GM12878 (cell line): ENCODE measurements at regions not wholly inside any gene's neighbourhood (a gene's known extent, or its start where the extent isn't known, plus 50 kb on each side); places are given as distances from the start of the nearest gene placed in this dataset.

Experiments used
- CTCF ChIP-seq, 3 experiments: IDR thresholded peaks in 2 of 3; conservative IDR thresholded peaks in 1 of 3; 2 replicates each; pipeline ENCODE4 v1.5.1; 2011; ENCODE audit warnings: low read depth in 3 of 3, low read length in 3 of 3, mild to moderate bottlenecking in 3 of 3, control low read depth in 2 of 3, moderate library complexity in 2 of 3, inconsistent platforms in 1 of 3, mixed read lengths in 1 of 3; ENCODE audit not compliant: control insufficient read depth in 2 of 3, insufficient read depth in 1 of 3; ENCODE audit errors: extremely low read depth in 1 of 3
- E4F1 ChIP-seq: fragments of 450-650 bp; IDR thresholded peaks from 2 replicates; pipeline ENCODE4 v1.6.1; 2018; ENCODE audit warnings: borderline replicate concordance, mild to moderate bottlenecking; ENCODE audit not compliant: partially characterized antibody
- EP300 ChIP-seq, 2 experiments: fragments of 150-350 bp in 1 of 2; IDR thresholded peaks; 2 replicates each; pipeline ENCODE4 v1.6.1; 2011 to 2012; ENCODE audit warnings: low read depth in 2 of 2, low read length in 2 of 2, borderline replicate concordance in 1 of 2, improper control_type of control experiment in 1 of 2, inconsistent platforms in 1 of 2; ENCODE audit not compliant: control insufficient read depth in 1 of 2
- NKRF ChIP-seq: fragments of 450-650 bp; conservative IDR thresholded peaks from 2 replicates; pipeline ENCODE4 v1.6.1; 2017; ENCODE audit warnings: mild to moderate bottlenecking, moderate library complexity
- POLR2AphosphoS2 ChIP-seq: IDR thresholded peaks from 2 replicates; pipeline ENCODE4 v1.6.1; 2011; ENCODE audit warnings: low read depth, mild to moderate bottlenecking, low read length, improper control_type of control experiment, moderate library complexity
- POLR2AphosphoS5 ChIP-seq: IDR thresholded peaks from 2 replicates; pipeline ENCODE4 v1.6.1; 2011; ENCODE audit warnings: mild to moderate bottlenecking, low read length, inconsistent platforms
- RAD21 ChIP-seq: IDR thresholded peaks from 2 replicates; pipeline ENCODE4 v1.6.1; 2011; ENCODE audit warnings: mild to moderate bottlenecking, low read depth, low read length, moderate library complexity; ENCODE audit not compliant: insufficient read depth
- SUZ12 ChIP-seq: fragments of 200-600 bp; sonication (generic); IDR thresholded peaks from one replicate; pipeline ENCODE4 v1.6.1; 2018; ENCODE audit warnings: antibody characterized with exemption, mild to moderate bottlenecking; ENCODE audit not compliant: unreplicated experiment
- TF ChIP-seq, protein P1 (sequence below): IDR thresholded peaks from 2 replicates; pipeline ENCODE4 v1.6.1; 2011; ENCODE audit warnings: low read depth, mild to moderate bottlenecking, low read length, moderate library complexity, borderline replicate concordance; ENCODE audit errors: extremely low read depth

- TF ChIP-seq EP300 (IDR thresholded peaks at IDR 0.05; ENCODE audit: borderline replicate concordance in 1 of 2, control insufficient read depth in 1 of 2, low read depth in 2 of 2, low read length in 2 of 2) (no peak), SUZ12 (no peak), POLR2AphosphoS2 (no peak), RAD21 (no peak), CTCF (IDR thresholded peaks at IDR 0.05 in 2 of 3, conservative IDR thresholded peaks at IDR 0.05 in 1 of 3; ENCODE audit: control insufficient read depth in 2 of 3, extremely low read depth in 1 of 3, insufficient read depth in 1 of 3, low read depth in 3 of 3, low read length in 3 of 3) (no peak), E4F1 (no peak), POLR2AphosphoS5 (no peak), NKRF (no peak)
- TF ChIP-seq, protein P1, sequence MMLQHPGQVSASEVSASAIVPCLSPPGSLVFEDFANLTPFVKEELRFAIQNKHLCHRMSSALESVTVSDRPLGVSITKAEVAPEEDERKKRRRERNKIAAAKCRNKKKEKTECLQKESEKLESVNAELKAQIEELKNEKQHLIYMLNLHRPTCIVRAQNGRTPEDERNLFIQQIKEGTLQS, result no peak
These were observed 177.0 kb upstream of the IRX6 start for GRCh38 chr16:55146966-55147365.
